ENCODE measurements at regions not wholly inside any gene's neighbourhood (a gene's known extent, or its start where the extent isn't known, plus 50 kb on each side); places are given as distances from the start of the nearest gene placed in this dataset.

DNA sequence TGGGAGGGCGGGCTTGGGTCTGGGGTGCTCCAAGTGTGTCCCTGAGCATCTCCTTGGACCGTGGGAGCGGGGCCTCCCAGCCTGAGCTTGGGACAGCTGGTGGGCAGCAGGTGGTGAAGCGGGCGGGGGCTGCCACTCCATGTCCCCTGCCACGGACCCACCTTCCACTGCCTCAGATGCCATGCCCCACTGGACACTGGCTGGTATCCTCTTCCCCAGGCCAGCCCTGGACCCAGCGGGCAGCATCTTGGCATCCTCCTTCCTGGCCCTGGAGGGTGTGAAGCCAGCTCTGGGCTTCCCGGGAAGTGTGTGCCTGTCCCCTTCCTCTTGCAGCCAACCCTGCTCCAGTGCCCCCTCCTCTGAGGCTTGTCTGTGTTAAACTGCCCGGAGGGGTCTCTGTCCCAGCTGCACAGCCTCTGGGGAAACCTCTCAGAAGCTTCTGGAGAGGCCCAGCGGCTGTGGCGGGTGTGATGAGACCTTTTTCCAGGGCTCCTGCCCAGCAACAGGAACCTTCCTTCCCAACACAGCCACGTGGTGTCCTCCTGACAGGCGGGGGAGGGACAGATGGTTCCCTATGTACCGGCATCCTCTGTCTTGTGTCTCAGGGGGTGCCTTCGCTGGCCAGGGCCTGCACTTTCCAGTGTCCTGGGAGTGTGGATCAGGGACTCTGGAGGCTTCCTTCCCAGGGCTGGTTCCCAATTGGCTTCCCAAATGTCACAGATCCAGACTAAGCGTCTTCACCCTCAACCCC is 81.6 kb upstream of the DISP3 start:
- TF ChIP-seq, protein P1, sequence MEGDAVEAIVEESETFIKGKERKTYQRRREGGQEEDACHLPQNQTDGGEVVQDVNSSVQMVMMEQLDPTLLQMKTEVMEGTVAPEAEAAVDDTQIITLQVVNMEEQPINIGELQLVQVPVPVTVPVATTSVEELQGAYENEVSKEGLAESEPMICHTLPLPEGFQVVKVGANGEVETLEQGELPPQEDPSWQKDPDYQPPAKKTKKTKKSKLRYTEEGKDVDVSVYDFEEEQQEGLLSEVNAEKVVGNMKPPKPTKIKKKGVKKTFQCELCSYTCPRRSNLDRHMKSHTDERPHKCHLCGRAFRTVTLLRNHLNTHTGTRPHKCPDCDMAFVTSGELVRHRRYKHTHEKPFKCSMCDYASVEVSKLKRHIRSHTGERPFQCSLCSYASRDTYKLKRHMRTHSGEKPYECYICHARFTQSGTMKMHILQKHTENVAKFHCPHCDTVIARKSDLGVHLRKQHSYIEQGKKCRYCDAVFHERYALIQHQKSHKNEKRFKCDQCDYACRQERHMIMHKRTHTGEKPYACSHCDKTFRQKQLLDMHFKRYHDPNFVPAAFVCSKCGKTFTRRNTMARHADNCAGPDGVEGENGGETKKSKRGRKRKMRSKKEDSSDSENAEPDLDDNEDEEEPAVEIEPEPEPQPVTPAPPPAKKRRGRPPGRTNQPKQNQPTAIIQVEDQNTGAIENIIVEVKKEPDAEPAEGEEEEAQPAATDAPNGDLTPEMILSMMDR (IDR thresholded peaks at IDR 0.05), result no peak
- Histone ChIP-seq H3K4me3 (no peak overlapping the region), H3K27ac (no peak overlapping the region), H3K4me1 (no peaks in the 10 kb centered on the region), H3K27me3 (peaks cover 0 to 38% of the 10 kb centered on the region in 2 donors), H3K36me3 (no peaks in the 10 kb centered on the region), H3K9me3 (peaks cover 0 to 4% (median 4%) of the 10 kb centered on the region in 3 donors)
- no peak for DNase-seq
- intact Hi-C loops (cut with DNase I; ENCODE audit: low total_unique reads), result no loop called here

DNA sequence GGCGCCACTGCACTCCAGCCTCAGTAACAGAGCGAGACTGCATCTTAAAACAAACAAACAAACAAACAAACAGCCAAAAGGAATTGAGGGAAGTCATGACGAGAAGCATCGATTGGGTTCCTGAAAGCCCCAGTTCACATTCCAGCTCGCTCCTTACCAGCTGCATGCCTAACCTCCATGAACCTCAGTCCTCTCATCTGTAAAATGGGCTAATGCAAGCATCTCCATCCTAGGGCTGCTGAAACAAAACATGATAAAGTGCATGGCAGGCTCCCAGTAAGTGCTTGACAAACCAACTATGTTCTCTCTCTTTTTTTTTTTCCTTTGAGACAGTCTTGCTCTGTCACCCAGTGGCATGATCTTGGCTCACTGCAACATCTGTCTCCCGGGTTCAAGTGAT is 79.7 kb upstream of the DISP3 start:
- Histone ChIP-seq H3K36me3 (no peaks in the 10 kb centered on the region), H3K27ac (no peak overlapping the region), H3K4me3 (no peak overlapping the region), H3K4me1 (no peaks in the 10 kb centered on the region), H3K9me3 (peaks cover 0 to 4% (median 4%) of the 10 kb centered on the region in 3 donors), H3K27me3 (peaks cover 0 to 33% of the 10 kb centered on the region in 2 donors)
- DNase-seq, result no peak
- intact Hi-C loops (cut with DNase I; ENCODE audit: low total_unique reads), result no loop called here
- TF ChIP-seq, protein P1 (IDR thresholded peaks at IDR 0.05), result no peak

DNA sequence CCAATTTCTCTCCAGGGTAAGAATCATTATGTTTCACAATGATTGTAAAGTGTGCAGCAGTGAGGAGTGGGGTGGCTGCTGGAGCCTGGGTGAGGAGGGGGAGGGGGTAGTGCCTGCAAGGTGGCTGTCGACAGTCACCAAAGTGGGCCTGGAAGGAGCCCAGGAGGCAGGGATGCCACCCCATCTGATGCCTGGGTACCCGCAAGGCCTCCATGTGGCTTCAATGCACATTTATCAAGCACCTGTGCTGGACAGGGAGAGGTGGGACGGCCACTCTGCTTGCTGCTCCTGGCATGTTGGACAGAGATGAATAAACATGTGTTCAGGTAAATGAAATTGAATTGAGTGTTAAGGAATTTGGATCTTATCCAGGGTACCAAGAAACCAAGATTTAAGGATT is 78.8 kb upstream of the DISP3 start:
- intact Hi-C loops (cut with DNase I; ENCODE audit: low total_unique reads), result no loop called here
- peaks cover 0 to 33% of the 10 kb centered on the region in 2 donors for H3K27me3 ChIP-seq
- H3K4me3 ChIP-seq, result no peak overlapping the region
- H3K4me1 ChIP-seq, result no peaks in the 10 kb centered on the region
- H3K27ac ChIP-seq, result no peak overlapping the region
- TF ChIP-seq, protein P1 (IDR thresholded peaks at IDR 0.05), result no peak
- no peaks in the 10 kb centered on the region for H3K36me3 ChIP-seq
- DNase-seq, result no peak
- H3K9me3 ChIP-seq, result peaks cover 0 to 4% (median 4%) of the 10 kb centered on the region in 3 donors

DNA sequence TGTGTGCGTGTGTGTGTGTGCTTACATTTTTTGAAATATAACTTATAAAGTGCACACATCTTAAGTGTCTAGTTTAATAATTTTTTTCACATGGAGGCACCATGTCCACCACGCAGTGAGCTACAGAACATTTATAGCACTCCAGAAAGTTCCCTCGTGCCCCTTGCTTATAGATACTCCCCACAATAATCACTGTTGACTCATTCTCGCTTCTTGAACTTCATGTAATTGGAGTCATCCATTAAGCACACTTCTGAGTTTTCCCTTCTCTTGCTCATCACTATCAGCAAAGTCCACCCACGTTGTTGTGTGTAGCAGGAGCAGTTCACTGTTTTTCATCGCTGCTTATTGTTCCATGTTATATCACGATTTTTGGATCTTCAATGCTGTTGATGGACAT is 78.4 kb upstream of the DISP3 start:
- H3K9me3 ChIP-seq, result peaks cover 0 to 4% (median 4%) of the 10 kb centered on the region in 3 donors
- no peaks in the 10 kb centered on the region for H3K36me3 ChIP-seq
- H3K27ac ChIP-seq, result no peak overlapping the region
- H3K4me1 ChIP-seq, result no peaks in the 10 kb centered on the region
- no peak overlapping the region for H3K4me3 ChIP-seq
- intact Hi-C loops (cut with DNase I; ENCODE audit: low total_unique reads), result no loop called here
- no peak for DNase-seq
- TF ChIP-seq, protein P1 (IDR thresholded peaks at IDR 0.05), result no peak
- H3K27me3 ChIP-seq, result peaks cover 0 to 29% of the 10 kb centered on the region in 2 donors

DNA sequence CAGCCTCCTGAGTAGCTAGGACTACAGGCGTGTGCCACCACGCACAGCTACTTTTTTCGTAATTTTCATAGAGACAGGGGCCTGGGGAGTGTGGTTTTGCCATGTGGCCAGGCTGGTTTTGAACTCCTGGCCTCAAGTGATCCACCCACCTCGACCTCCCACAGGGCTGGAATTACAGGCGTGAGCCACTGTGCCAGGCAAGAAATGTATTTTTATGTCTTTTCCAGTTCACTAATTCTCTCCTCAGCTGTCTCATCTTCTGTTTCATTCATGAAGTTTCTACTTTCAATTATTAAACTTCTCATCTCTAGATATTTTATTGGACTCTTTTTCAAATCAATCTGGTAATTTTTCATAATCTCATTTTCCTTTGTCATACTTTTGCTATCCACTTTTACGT is 72.1 kb upstream of the DISP3 start:
- DNase-seq, result no peak
- no peaks in the 10 kb centered on the region for H3K4me1 ChIP-seq
- no peak overlapping the region for H3K4me3 ChIP-seq
- no peaks in the 10 kb centered on the region for H3K36me3 ChIP-seq
- H3K9me3 ChIP-seq, result peaks cover 0 to 6% (median 4%) of the 10 kb centered on the region in 3 donors
- TF ChIP-seq, protein P1 (IDR thresholded peaks at IDR 0.05), result no peak
- intact Hi-C loops (cut with DNase I; ENCODE audit: low total_unique reads), result no loop called here
- peaks cover 0 to 13% of the 10 kb centered on the region in 2 donors for H3K27me3 ChIP-seq
- no peak overlapping the region for H3K27ac ChIP-seq

Data from tibial artery (tissue), 4 donors.